GM13977 (cell line): ENCODE measurements at regions not wholly inside any gene's neighbourhood (a gene's known extent, or its start where the extent isn't known, plus 50 kb on each side); places are given as distances from the start of the nearest gene placed in this dataset.

ENCODE experiments used
- DNase-seq: peaks from one replicate; pipeline ENCODE4 v3.0.0; 2012; ENCODE audit warnings: low spot score
- CTCF ChIP-seq: IDR thresholded peaks from 2 replicates; pipeline ENCODE4 v1.5.1; 2012; ENCODE audit warnings: mild to moderate bottlenecking, control low read depth; ENCODE audit not compliant: insufficient read depth; ENCODE audit errors: extremely low read depth, missing control alignments
- in situ Hi-C: fragments of 300-500 bp; cut with MboI; formaldehyde crosslinking; loops from one replicate; pipeline ENCODE4 v1.12.0; 2022; ENCODE audit warnings: low sequenced_read_pairs, low pct_unique_long_range_greater_than_20kb, mixed read lengths, inconsistent platforms; ENCODE audit not compliant: unreplicated experiment

- no peak for TF ChIP-seq CTCF
- DNase-seq: no peak
- in situ Hi-C loops: no loop called here
These were observed 273.5 kb downstream of the RNF144A start for GRCh38 chr2:7190587-7191324.

GRCh38 chr2:7191932-7192331 lies 274.7 kb downstream of the RNF144A start:
- no peak for TF ChIP-seq CTCF
- no peak for DNase-seq
- in situ Hi-C loops: no loop called here

GRCh38 chr2:7193457-7193856 lies 276.2 kb downstream of the RNF144A start:
- no peak for DNase-seq
- no peak for TF ChIP-seq CTCF
- in situ Hi-C loops: no loop called here

- TF ChIP-seq CTCF: no peak
- no peak for DNase-seq
- in situ Hi-C loops: no loop called here
These were observed 277.7 kb downstream of the RNF144A start for GRCh38 chr2:7194950-7195349.

- TF ChIP-seq CTCF: no peak
- DNase-seq: no peak
- in situ Hi-C loops: no loop called here
These were observed 279.7 kb downstream of the RNF144A start for GRCh38 chr2:7196883-7197282.

GRCh38 chr2:7201851-7202250 lies 284.6 kb downstream of the RNF144A start:
- in situ Hi-C loops: no loop called here
- TF ChIP-seq CTCF: no peak
- DNase-seq: no peak

GRCh38 chr2:7203056-7203467 lies 285.9 kb downstream of the RNF144A start:
- in situ Hi-C loops: no loop called here
- peak; percentile 45 for DNase-seq
- peak; percentile 87 for TF ChIP-seq CTCF
